ENCODE measurements at regions not wholly inside any gene's neighbourhood (a gene's known extent, or its start where the extent isn't known, plus 50 kb on each side); places are given as distances from the start of the nearest gene placed in this dataset.

DNA sequence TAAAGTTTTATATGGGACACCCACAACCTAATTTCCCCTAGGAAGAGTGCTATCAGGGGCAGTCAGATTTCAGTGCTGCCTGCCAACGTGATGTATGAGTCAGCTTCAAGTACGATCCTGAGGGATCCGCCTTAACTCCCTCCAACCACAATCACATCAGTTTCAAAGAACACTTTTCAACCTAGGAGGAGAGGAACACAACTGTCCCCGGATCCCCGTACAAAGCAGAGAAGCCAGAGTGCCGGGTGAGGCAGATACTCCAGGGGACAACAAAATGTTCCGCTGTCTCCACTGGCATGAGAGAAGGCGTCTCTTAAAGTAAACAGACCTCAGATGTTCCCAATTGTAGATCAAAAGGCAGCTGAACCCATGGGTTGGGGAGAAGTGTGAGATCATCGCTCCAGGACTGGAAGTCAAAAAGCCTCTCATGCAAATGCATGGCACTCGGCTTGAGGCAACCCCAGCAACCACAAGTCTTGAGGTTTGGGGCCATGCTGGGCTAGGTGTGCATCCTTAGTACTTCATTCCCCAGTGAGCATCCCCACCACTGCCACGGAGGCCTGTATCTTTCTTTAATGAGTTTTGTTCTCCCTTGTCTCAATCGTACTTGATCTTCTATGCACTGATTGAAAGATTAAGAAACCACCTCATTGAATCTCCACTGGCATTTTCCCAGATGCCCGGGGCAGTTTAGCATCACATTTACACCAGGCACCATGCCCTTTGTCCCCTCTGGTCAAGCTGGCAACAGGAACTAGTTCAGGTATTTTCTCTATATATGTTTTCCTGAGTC lies 91.0 kb upstream of the CCBE1 start:
- no peak overlapping the region for H3K4me3 ChIP-seq (ENCODE audit: low read length)
- no peak for TF ChIP-seq ZNF274 (IDR thresholded peaks at IDR 0.05; ENCODE audit: low read depth, low read length)

DNA sequence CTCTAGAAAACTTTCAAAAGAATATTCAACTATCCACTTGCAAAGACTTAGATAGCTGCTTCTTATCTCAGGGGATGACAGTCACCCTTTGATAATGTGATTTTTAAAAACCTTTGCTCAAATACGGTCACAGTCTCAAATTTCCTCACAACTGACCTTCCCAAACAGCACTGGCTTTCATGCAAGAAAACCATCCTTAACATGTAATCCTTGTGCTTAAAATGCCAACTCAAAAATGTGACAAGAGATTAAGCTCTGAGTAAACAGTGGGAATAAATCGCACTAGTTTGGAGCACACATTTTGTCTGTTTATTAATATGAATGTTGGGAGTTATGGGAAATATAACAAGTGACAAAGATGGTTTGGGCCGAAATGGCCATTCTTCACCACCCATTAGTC lies 87.5 kb upstream of the CCBE1 start:
- no peak overlapping the region for H3K4me3 ChIP-seq (ENCODE audit: low read length)
- no peak for TF ChIP-seq ZNF274 (IDR thresholded peaks at IDR 0.05; ENCODE audit: low read depth, low read length)

DNA sequence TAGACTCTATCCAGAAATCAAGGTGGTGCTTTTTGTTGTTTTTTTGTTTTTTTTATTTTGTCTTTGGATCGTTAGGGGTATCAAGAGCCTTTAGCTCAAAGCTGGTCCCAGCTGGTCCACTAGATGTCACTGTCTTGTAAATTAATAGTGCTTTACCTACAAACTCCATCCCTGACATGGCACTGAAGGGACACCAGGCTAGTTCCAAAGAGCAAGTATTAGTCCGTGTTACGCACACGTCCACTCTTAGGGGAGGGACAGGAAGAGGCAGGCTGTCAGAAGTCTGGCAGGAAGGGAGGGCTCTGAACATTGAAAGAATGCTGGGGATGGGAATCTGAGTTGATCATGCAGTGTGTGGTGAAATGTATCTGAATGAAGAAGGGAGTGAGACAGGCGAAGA lies 85.9 kb upstream of the CCBE1 start:
- TF ChIP-seq ZNF274 (IDR thresholded peaks at IDR 0.05; ENCODE audit: low read depth, low read length) = no peak
- no peak overlapping the region for H3K4me3 ChIP-seq (ENCODE audit: low read length)

DNA sequence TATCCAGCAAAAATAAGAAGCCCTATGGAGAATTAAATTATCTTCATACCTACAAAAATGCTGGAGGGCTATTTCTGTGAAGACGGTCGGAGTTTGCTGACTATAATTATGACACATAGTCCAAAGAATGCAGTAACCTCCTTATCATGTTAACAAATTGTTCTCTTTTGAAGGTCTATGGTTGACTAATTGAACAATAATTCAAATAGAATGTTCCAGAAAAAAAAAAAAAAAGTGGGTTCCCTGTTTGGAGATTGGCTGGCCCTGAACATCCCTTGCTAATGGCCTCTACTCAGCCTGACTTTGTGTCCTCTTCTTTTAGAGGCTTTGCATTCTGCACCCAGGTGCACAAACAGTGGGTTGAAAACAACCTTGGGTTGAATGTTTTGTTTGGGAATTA lies 82.8 kb upstream of the CCBE1 start:
- no peak for TF ChIP-seq ZNF274 (IDR thresholded peaks at IDR 0.05; ENCODE audit: low read depth, low read length)
- no peak overlapping the region for H3K4me3 ChIP-seq (ENCODE audit: low read length)

DNA sequence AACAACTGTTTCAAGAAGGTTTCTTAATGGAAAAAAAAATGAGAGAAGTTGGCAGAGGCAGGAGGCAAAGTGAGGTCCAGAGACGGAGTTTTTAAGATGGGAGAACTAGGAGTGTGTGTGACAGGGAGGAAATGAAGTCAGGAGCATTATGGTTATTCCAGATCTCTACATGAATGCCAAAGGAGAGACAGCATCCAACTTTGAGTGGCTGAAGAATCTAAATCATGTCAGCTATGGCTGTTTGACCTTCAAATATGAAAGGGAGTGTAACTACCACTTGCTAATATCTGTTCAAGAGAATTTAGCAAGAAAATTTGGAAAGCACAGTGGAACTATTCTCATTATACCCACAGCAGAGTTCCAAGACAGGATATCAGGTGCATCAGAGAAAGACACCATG lies 81.2 kb upstream of the CCBE1 start:
- H3K4me3 ChIP-seq (ENCODE audit: low read length) = no peak overlapping the region
- no peak for TF ChIP-seq ZNF274 (IDR thresholded peaks at IDR 0.05; ENCODE audit: low read depth, low read length)

DNA sequence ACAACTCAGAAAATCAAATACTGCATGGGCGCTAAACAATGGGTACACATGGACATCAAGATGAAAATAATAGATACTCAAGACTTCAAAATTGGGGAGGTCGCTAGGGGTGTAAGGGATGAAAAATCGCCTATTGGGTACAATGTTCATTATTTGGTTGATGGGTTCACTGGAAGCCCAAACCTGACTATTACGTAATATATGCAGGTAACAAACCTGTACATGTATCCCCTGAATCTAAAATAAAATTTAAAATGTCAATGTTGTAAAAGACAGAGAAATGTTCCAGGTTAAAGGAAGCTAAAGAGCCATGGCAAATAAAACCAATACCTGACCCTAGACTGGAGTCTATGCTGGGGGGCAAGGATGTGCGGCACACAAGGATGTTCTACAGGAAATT lies 80.4 kb upstream of the CCBE1 start:
- no peak for TF ChIP-seq ZNF274 (IDR thresholded peaks at IDR 0.05; ENCODE audit: low read depth, low read length)
- H3K4me3 ChIP-seq (ENCODE audit: low read length) = no peak overlapping the region

DNA sequence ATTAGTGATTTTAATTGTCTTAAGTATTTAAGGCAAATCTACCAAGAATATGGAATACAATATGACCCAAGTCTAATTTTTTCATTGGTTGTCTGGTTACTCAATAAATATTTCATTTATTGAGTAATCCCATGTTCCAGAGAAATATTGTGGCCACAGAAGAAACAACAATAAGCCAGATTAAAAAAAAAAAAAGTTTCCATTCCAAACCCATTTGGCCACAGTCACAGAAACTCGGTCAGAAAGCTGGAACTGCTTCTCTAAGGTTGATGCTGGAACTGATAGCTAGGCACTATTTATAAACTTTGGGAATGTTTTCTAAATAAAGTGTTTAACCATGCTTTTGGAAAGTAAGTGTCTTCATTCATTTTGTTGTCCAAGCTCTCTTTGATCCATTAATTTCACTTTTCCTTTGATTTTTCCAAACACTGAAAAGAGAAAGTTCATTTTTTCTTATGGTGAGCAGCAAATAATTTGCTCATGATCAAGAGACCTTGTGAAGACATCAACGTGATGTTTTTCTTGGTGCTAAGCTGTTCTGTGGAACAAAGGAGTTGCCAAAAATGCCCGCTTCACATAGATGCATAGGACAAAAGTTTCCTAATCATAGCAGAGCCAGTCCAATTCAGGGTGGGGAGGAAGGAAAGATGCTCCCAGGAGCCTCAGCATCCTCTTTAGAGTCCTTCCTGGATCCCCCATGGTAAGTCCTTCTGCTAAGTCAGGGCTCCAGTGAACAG lies 72.1 kb upstream of the CCBE1 start:
- no peak for TF ChIP-seq ZNF274 (IDR thresholded peaks at IDR 0.05; ENCODE audit: low read depth, low read length)
- H3K4me3 ChIP-seq (ENCODE audit: low read length) = no peak overlapping the region

DNA sequence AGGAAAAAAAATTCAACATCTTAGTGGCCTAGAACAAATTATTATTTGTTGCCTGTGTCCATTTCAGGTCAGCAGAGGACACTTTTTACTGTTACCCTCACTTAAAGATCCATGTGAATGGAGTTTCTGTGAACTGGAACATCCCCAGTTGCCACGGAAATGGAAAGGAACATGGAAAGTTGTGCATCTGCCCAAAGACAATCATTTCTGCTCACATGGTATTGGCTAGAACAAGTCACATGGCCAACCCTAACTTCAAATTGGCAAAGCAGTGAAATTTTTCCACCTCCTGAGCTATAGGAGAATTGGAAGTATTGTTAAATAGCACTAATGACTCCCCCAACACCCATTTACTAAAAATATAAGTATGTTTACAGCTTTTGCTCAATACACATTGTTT lies 71.2 kb upstream of the CCBE1 start:
- no peak overlapping the region for H3K4me3 ChIP-seq (ENCODE audit: low read length)
- no peak for TF ChIP-seq ZNF274 (IDR thresholded peaks at IDR 0.05; ENCODE audit: low read depth, low read length)

DNA sequence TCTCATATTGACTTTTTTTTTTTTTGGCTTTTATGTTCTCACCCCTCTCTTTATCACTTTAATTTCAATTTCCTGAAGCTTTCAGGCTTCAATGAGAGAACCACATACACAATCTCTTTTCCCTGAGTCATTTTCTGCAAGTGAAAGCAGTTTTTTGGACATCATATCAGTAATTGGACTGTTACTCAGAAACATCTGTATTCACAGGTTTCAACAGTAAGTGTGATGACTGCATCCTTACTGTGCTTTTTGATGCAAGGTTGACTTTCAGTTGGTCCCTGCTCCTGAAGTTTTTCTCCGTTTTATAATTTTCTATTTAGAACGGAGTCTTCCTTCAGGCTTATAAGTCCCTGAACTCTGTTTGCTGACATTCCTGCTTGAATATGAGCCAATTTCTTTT lies 70.5 kb upstream of the CCBE1 start:
- no peak for TF ChIP-seq ZNF274 (IDR thresholded peaks at IDR 0.05; ENCODE audit: low read depth, low read length)
- H3K4me3 ChIP-seq (ENCODE audit: low read length) = no peak overlapping the region

DNA sequence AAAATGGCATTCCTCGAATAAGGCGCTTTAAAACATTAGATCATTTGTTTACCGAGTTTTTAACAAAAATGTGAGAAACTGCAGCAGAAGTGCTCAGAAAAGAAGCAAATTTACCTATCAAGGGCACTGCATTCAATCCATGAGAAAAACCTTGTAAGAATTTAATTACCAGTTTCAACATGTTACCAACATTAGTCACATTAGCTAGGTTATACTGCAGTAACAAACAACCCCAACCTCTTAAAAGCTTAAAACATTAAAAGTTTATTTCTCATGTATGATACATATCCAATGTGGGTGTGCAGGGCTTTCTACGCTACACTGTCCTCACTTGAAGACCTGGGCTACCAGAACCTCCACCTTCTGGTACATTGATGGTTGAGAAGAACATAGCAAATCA lies 68.1 kb upstream of the CCBE1 start:
- H3K4me3 ChIP-seq (ENCODE audit: low read length) = no peak overlapping the region
- TF ChIP-seq ZNF274 (IDR thresholded peaks at IDR 0.05; ENCODE audit: low read depth, low read length) = no peak

DNA sequence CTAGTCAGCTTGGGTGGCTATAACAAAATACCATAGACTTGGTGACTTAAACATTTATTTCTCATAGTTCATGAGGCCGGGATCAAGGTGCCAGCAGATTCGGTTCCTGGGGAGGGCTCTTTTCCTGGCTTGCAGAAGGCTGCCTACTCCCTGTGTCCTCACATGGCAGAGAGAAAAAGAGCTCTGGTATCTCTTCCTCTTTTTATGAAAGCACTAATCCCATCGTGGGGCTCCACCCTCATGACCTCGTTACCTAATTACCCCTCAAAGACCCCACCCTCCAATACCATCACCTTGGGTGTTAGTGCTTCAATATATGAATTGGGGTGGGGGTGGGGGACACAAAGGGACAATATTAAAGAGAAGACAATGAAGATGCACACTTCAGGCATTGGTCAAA lies 67.1 kb upstream of the CCBE1 start:
- H3K4me3 ChIP-seq (ENCODE audit: low read length) = no peak overlapping the region

DNA sequence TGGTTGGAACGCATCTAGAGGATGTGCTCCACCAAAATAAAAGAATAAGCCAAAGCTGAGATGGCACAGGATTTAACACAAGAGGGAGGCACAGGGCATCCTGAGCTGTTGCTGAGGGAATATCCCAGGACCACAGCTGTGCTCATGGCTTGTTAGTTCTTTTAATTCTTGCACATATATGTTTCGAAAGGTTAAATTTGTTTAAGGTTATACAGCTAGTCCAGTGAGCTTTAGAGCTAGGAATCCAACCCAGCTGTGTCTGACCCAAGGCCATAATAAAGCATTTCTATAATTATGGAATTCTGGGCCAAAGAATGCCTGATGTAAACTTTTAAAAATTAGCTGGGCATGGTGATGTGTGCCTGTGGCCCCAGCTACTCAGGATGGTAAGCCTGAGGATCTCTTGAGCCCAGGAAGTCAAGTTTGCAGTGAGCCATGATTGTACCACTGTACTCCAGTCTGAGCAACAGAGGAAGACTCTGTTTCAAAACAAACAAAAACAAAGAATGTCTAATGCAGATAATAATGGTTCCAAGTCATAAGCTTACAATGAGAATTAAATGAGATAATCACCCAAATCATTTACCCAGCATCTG lies 66.4 kb upstream of the CCBE1 start:
- H3K4me3 ChIP-seq (ENCODE audit: low read length) = no peak overlapping the region
- TF ChIP-seq ZNF274 (IDR thresholded peaks at IDR 0.05; ENCODE audit: low read depth, low read length) = no peak

More for the DNA sequence above, 67.1 kb upstream of the CCBE1 start:
- TF ChIP-seq ZNF274 (IDR thresholded peaks at IDR 0.05; ENCODE audit: low read depth, low read length) = no peak

DNA sequence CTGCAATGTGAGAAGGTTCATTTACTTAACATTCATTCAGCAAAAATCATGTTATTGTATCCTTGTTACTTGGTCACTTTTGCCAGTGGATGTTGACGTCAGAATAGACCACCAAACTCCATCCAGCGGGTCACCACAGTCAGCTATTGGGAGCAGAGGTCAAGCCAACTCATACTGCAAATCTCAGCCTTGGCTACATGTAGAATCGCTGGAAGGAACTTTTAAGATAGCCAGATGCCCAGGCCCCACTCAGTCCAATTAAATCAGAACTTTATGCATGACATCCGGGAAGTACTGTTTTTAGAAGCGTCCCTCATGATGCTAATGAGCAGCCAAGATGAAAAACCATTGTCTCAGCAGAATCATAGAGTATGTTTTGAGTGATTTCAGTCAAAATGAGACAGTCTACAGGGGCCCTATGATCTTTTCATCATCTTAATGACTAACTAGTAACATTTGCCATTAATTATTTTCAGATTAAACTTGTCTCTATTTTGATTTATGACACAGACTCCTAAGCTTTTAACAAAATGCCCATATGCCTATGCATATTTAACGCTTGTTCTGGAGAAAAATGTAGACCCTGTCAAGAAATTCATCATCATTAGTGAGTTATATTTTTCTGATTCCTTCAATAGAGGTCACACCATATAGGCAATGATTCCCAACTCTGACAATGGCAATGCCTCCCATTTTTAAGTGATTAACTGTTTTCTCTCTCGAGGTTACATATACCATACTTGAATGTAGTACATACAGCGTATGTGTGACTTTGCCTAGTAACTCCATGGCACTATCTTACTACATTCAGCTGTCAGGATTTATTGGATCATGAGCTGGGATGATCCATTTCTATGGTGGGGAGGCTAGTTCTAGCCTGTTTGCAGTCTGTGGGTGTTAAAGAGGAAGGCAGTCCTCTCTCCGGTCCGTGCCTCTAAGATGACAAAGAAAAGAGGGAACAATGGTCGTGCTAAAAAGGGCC lies 63.7 kb upstream of the CCBE1 start:
- TF ChIP-seq ZNF274 (IDR thresholded peaks at IDR 0.05; ENCODE audit: low read depth, low read length) = no peak
- no peak overlapping the region for H3K4me3 ChIP-seq (ENCODE audit: low read length)

DNA sequence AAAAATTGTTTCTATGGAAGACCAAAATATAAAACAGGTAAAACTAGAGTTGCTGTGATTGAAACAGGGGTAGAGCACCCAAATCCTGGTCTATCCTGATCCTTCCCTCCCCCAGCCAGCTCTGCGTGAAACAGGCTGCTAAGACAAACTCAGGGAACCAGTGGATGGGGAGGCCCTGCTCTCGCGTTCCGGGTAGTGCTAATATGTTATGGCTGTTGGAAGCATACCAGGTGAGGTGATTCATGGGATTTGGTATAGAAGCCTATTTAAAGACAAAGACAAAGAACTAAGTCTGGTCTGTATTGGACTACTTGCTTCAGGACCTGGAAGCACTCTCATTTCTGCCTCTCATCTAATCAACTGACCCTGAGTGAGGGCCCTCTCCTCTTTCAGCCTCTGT lies 63.0 kb upstream of the CCBE1 start:
- TF ChIP-seq ZNF274 (IDR thresholded peaks at IDR 0.05; ENCODE audit: low read depth, low read length) = no peak
- H3K4me3 ChIP-seq (ENCODE audit: low read length) = no peak overlapping the region

All from GM08714 (cell line).